ENCODE measurements at regions not wholly inside any gene's neighbourhood (a gene's known extent, or its start where the extent isn't known, plus 50 kb on each side); places are given as distances from the start of the nearest gene placed in this dataset.

DNA sequence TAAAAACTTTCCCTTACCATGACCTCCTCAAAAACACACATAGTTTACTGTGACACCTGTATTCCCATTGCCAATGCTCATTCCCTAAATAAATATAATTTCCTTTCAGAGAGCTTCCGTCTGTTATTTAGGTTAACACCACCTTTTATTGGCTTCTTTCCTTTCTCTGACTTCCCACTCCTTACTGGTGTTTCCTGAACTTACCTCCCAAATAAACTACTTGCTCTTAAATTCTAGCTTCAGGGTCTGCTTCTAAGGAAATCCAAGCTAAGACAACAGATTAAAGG lies 67.4 kb upstream of the ZNF746 start:
- TF ChIP-seq, protein P1, sequence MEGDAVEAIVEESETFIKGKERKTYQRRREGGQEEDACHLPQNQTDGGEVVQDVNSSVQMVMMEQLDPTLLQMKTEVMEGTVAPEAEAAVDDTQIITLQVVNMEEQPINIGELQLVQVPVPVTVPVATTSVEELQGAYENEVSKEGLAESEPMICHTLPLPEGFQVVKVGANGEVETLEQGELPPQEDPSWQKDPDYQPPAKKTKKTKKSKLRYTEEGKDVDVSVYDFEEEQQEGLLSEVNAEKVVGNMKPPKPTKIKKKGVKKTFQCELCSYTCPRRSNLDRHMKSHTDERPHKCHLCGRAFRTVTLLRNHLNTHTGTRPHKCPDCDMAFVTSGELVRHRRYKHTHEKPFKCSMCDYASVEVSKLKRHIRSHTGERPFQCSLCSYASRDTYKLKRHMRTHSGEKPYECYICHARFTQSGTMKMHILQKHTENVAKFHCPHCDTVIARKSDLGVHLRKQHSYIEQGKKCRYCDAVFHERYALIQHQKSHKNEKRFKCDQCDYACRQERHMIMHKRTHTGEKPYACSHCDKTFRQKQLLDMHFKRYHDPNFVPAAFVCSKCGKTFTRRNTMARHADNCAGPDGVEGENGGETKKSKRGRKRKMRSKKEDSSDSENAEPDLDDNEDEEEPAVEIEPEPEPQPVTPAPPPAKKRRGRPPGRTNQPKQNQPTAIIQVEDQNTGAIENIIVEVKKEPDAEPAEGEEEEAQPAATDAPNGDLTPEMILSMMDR (IDR thresholded peaks at IDR 0.05), result no peak
- TF ChIP-seq POLR2A (IDR thresholded peaks at IDR 0.05), result no peak
